ENCODE measurements at regions not wholly inside any gene's neighbourhood (a gene's known extent, or its start where the extent isn't known, plus 50 kb on each side); places are given as distances from the start of the nearest gene placed in this dataset.

- no peak for DNase-seq (ENCODE audit: low read depth)
- no peak for TF ChIP-seq CTCF (IDR thresholded peaks at IDR 0.05; ENCODE audit: control insufficient read depth, extremely low read depth, insufficient read depth)
- no peak overlapping the region for H3K4me3 ChIP-seq (ENCODE audit: low read depth, low read length)
Observed at GRCh38 chr2:14977021-14977420, 344.5 kb downstream of the LRATD1 start.

- DNase-seq (ENCODE audit: low read depth) = no peak
- no peak for TF ChIP-seq CTCF (IDR thresholded peaks at IDR 0.05; ENCODE audit: control insufficient read depth, extremely low read depth, insufficient read depth)
- H3K4me3 ChIP-seq (ENCODE audit: low read depth, low read length) = no peak overlapping the region
Observed at GRCh38 chr2:14978845-14979244, 346.3 kb downstream of the LRATD1 start.

- no peak for DNase-seq (ENCODE audit: low read depth)
- no peak for TF ChIP-seq CTCF (IDR thresholded peaks at IDR 0.05; ENCODE audit: control insufficient read depth, extremely low read depth, insufficient read depth)
- no peak overlapping the region for H3K4me3 ChIP-seq (ENCODE audit: low read depth, low read length)
Observed at GRCh38 chr2:14982790-14983189, 350.3 kb downstream of the LRATD1 start.

- DNase-seq (ENCODE audit: low read depth) = no peak
- H3K4me3 ChIP-seq (ENCODE audit: low read depth, low read length) = no peak overlapping the region
- no peak for TF ChIP-seq CTCF (IDR thresholded peaks at IDR 0.05; ENCODE audit: control insufficient read depth, extremely low read depth, insufficient read depth)
Observed at GRCh38 chr2:14988600-14988999, 356.1 kb downstream of the LRATD1 start.

GRCh38 chr2:14991723-14992122, 359.2 kb downstream of the LRATD1 start:
- no peak for DNase-seq (ENCODE audit: low read depth)
- no peak overlapping the region for H3K4me3 ChIP-seq (ENCODE audit: low read depth, low read length)

GRCh38 chr2:14994721-14995120, 362.2 kb downstream of the LRATD1 start:
- no peak overlapping the region for H3K4me3 ChIP-seq (ENCODE audit: low read depth, low read length)
- no peak for TF ChIP-seq CTCF (IDR thresholded peaks at IDR 0.05; ENCODE audit: control insufficient read depth, extremely low read depth, insufficient read depth)
- no peak for DNase-seq (ENCODE audit: low read depth)

More at GRCh38 chr2:14991723-14992122, 359.2 kb downstream of the LRATD1 start:
- TF ChIP-seq CTCF (IDR thresholded peaks at IDR 0.05; ENCODE audit: control insufficient read depth, extremely low read depth, insufficient read depth) = no peak

GRCh38 chr2:14996351-14997014, 364.0 kb downstream of the LRATD1 start:
- H3K4me3 ChIP-seq (ENCODE audit: low read depth, low read length) = no peak overlapping the region
- no peak for TF ChIP-seq CTCF (IDR thresholded peaks at IDR 0.05; ENCODE audit: control insufficient read depth, extremely low read depth, insufficient read depth)
- no peak for DNase-seq (ENCODE audit: low read depth)
